ENCODE measurements at regions not wholly inside any gene's neighbourhood (a gene's known extent, or its start where the extent isn't known, plus 50 kb on each side); places are given as distances from the start of the nearest gene placed in this dataset.

DNA sequence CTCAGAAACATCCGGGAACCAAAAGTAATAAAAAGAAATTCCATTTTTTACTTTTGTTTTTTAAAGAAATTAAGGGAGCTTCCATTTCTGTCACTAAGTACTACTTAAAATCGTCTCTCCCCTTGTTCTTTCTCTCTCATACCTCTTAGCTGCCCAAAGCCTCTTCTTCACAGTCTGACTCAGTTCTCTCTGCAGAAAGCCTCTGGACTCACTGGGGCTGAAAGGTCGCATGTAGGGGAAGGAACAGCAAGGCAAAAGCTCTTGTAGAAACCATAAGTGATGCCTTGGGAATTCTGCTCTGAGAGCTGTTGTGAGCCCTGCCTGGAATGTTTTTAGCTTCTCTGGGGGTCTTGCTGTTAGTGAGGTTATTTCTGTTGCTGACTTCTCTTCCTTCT is 100.8 kb upstream of the RANBP3L start:
- no peaks in the 10 kb centered on the region for H3F3A ChIP-seq (ENCODE audit: insufficient read depth, low read length)

DNA sequence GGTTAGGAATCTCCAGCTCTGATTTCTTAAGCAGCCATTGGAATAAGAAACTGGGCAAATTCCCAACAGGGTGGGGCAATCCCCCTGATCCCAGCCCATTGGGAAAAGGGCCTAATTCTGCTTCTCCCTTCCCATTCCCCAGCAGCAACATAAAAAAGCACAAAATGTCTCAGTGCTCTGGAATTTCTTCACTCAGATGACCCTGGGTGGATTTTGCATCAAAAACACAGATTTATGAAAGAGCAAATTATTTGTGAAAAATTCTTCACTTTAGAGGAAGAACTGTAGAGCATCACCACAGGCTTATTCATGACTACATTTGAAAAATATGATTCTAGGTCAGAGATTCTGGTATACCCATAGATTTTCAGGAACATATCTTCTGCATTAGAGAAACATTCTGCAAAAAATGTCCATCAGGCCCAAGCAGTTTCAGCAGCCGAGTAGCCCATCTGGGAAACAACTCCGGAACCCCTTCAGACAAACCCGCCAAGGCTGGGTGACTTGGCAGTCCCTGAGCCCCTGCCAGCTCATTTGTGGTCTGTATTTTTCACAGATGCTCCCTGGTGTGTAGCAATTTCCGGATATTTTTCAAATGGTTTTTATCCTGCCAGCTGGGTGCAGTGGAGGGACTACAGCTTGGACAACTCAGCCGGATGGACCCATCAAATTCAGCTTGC is 102.1 kb upstream of the RANBP3L start:
- no peak overlapping the region for H3K27ac ChIP-seq (ENCODE audit: low read length)
- H4K20me1 ChIP-seq (ENCODE audit: insufficient read depth, low read length) = no peaks in the 10 kb centered on the region
- H3K9me2 ChIP-seq (replicated peaks; ENCODE audit: insufficient read depth, low read length) = no peaks in the 10 kb centered on the region
- H3K4me3 ChIP-seq (ENCODE audit: low read length) = no peak overlapping the region
- no peaks in the 10 kb centered on the region for H3K4me1 ChIP-seq (ENCODE audit: low read length)
- H3K9ac ChIP-seq (ENCODE audit: low read length) = no peak overlapping the region
- no peak overlapping the region for H2AFZ ChIP-seq (ENCODE audit: low read length)
- no peaks in the 10 kb centered on the region for H3F3A ChIP-seq (ENCODE audit: insufficient read depth, low read length)
- H3K36me3 ChIP-seq (replicated peaks; ENCODE audit: insufficient read depth, low read length) = no peaks in the 10 kb centered on the region
- no peak overlapping the region for H3K4me2 ChIP-seq (ENCODE audit: low read depth, low read length)
- H3K9me3 ChIP-seq (replicated peaks; ENCODE audit: insufficient read depth, low read length) = no peaks in the 10 kb centered on the region
- TF ChIP-seq, protein P1, sequence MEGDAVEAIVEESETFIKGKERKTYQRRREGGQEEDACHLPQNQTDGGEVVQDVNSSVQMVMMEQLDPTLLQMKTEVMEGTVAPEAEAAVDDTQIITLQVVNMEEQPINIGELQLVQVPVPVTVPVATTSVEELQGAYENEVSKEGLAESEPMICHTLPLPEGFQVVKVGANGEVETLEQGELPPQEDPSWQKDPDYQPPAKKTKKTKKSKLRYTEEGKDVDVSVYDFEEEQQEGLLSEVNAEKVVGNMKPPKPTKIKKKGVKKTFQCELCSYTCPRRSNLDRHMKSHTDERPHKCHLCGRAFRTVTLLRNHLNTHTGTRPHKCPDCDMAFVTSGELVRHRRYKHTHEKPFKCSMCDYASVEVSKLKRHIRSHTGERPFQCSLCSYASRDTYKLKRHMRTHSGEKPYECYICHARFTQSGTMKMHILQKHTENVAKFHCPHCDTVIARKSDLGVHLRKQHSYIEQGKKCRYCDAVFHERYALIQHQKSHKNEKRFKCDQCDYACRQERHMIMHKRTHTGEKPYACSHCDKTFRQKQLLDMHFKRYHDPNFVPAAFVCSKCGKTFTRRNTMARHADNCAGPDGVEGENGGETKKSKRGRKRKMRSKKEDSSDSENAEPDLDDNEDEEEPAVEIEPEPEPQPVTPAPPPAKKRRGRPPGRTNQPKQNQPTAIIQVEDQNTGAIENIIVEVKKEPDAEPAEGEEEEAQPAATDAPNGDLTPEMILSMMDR (IDR thresholded peaks at IDR 0.05; ENCODE audit: low read length) = no peak
- TF ChIP-seq EZH2 (optimal IDR thresholded peaks at IDR 0.05; ENCODE audit: low read depth, low read length) (no peak), EZH2phosphoT487 (IDR thresholded peaks at IDR 0.05; ENCODE audit: low read length) (no peak)
- DNase-seq = no peak
- no peaks in the 10 kb centered on the region for H3K79me2 ChIP-seq (ENCODE audit: low read length)
- H3K27me3 ChIP-seq (replicated peaks; ENCODE audit: insufficient read depth, low read length) = no peaks in the 10 kb centered on the region

More for the DNA sequence above, 100.8 kb upstream of the RANBP3L start:
- Histone ChIP-seq H3K9me2 (replicated peaks; ENCODE audit: insufficient read depth, low read length) (no peaks in the 10 kb centered on the region), H2AFZ (ENCODE audit: low read length) (no peak overlapping the region), H3K79me2 (ENCODE audit: low read length) (no peaks in the 10 kb centered on the region), H3K4me3 (ENCODE audit: low read length) (no peak overlapping the region), H3K27ac (ENCODE audit: low read length) (no peak overlapping the region), H3K4me2 (ENCODE audit: low read depth, low read length) (no peak overlapping the region), H3K4me1 (ENCODE audit: low read length) (no peaks in the 10 kb centered on the region), H3K27me3 (replicated peaks; ENCODE audit: insufficient read depth, low read length) (no peaks in the 10 kb centered on the region), H3K9ac (ENCODE audit: low read length) (no peak overlapping the region), H4K20me1 (ENCODE audit: insufficient read depth, low read length) (no peaks in the 10 kb centered on the region), H3K9me3 (replicated peaks; ENCODE audit: insufficient read depth, low read length) (no peaks in the 10 kb centered on the region), H3K36me3 (replicated peaks; ENCODE audit: insufficient read depth, low read length) (no peaks in the 10 kb centered on the region)
- TF ChIP-seq, protein P1 (IDR thresholded peaks at IDR 0.05; ENCODE audit: low read length) = no peak
- TF ChIP-seq EZH2phosphoT487 (IDR thresholded peaks at IDR 0.05; ENCODE audit: low read length) = no peak
- no peak for TF ChIP-seq EZH2 (optimal IDR thresholded peaks at IDR 0.05; ENCODE audit: low read depth, low read length)
- DNase-seq = no peak

DNA sequence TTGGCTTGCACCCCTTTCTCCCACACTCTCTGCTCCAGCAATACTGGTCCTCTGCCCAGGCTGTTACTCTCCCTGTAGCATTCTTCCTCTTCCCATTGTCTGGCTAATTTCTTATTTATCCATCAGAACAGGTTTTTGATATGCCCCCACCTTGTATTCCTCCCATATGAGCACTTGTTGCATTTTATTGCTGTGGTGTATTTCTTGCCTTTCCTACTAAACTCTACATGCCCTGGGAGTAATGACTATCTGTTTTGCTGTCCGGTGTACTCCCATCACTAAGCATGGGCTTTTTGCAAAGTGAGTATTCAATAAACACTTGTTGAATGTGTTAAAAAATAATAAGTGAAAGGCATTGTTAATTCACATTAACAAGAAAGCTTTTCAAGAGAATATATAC is 104.3 kb upstream of the RANBP3L start:
- Histone ChIP-seq H3K4me3 (ENCODE audit: low read length) (no peak overlapping the region), H3K27ac (ENCODE audit: low read length) (no peak overlapping the region), H3K9me2 (replicated peaks; ENCODE audit: insufficient read depth, low read length) (no peaks in the 10 kb centered on the region), H3K4me1 (ENCODE audit: low read length) (no peaks in the 10 kb centered on the region), H2AFZ (ENCODE audit: low read length) (no peak overlapping the region), H3K9me3 (replicated peaks; ENCODE audit: insufficient read depth, low read length) (no peaks in the 10 kb centered on the region), H3K9ac (ENCODE audit: low read length) (no peak overlapping the region), H3F3A (ENCODE audit: insufficient read depth, low read length) (no peaks in the 10 kb centered on the region), H3K4me2 (ENCODE audit: low read depth, low read length) (no peak overlapping the region), H3K27me3 (replicated peaks; ENCODE audit: insufficient read depth, low read length) (no peaks in the 10 kb centered on the region), H3K79me2 (ENCODE audit: low read length) (no peaks in the 10 kb centered on the region), H4K20me1 (ENCODE audit: insufficient read depth, low read length) (no peaks in the 10 kb centered on the region), H3K36me3 (replicated peaks; ENCODE audit: insufficient read depth, low read length) (no peaks in the 10 kb centered on the region)
- no peak for DNase-seq
- TF ChIP-seq, protein P1 (IDR thresholded peaks at IDR 0.05; ENCODE audit: low read length) = no peak
- TF ChIP-seq EZH2phosphoT487 (IDR thresholded peaks at IDR 0.05; ENCODE audit: low read length) (no peak), EZH2 (optimal IDR thresholded peaks at IDR 0.05; ENCODE audit: low read depth, low read length) (no peak)
